Endothelial cell of umbilical vein (primary cell): ENCODE measurements at regions not wholly inside any gene's neighbourhood (a gene's known extent, or its start where the extent isn't known, plus 50 kb on each side); places are given as distances from the start of the nearest gene placed in this dataset.

ENCODE experiments used
- CTCF ChIP-seq, 2 donors: IDR thresholded peaks; 1 replicate in 1 of 2; 2 replicates in 1 of 2; pipeline ENCODE4 v1.5.1; 2011; ENCODE audit warnings: low read length in 2 of 2, mild to moderate bottlenecking in 2 of 2, moderate library complexity in 2 of 2, control low read depth in 1 of 2, inconsistent platforms in 1 of 2, low read depth in 1 of 2; ENCODE audit not compliant: insufficient read depth in 1 of 2; ENCODE audit errors: extremely low read depth in 1 of 2
- EZH2 ChIP-seq: IDR thresholded peaks from 2 replicates; pipeline ENCODE4 v1.6.1; 2012; ENCODE audit warnings: borderline replicate concordance, low read depth, mild to moderate bottlenecking, moderate library complexity, low read length, inconsistent platforms; ENCODE audit not compliant: severe bottlenecking
- GATA2 ChIP-seq: IDR thresholded peaks from 2 replicates; pipeline ENCODE4 v1.7.0; 2011; ENCODE audit warnings: low read depth, mild to moderate bottlenecking, moderate library complexity, mixed read lengths, low read length; ENCODE audit not compliant: insufficient read length, insufficient read depth
- JUN ChIP-seq: IDR thresholded peaks from 2 replicates; pipeline ENCODE4 v1.6.1; 2011; ENCODE audit warnings: borderline replicate concordance, low read depth; ENCODE audit not compliant: insufficient read length, insufficient read depth
- MAX ChIP-seq: IDR thresholded peaks from 2 replicates; pipeline ENCODE4 v1.6.1; 2011; ENCODE audit not compliant: insufficient read depth, insufficient read length
- MYC ChIP-seq: IDR thresholded peaks from one replicate; pipeline ENCODE4 v1.6.1; 2011; ENCODE audit warnings: mild to moderate bottlenecking, low read depth, low read length
- POLR2A ChIP-seq: IDR thresholded peaks from 2 replicates; pipeline ENCODE4 v1.6.1; 2012; ENCODE audit warnings: low read depth, mild to moderate bottlenecking, control low read depth, low read length
- POLR2AphosphoS5 ChIP-seq: IDR thresholded peaks from 2 replicates; pipeline ENCODE4 v1.6.1; 2012; ENCODE audit warnings: low read depth, mild to moderate bottlenecking, control low read depth, low read length, moderate library complexity; ENCODE audit not compliant: insufficient read depth

- TF ChIP-seq CTCF (IDR thresholded peaks at IDR 0.05; ENCODE audit: extremely low read depth in 1 of 2, insufficient read depth in 1 of 2, low read depth in 1 of 2, low read length in 2 of 2) (no peak), POLR2A (no peak), POLR2AphosphoS5 (no peak), JUN (no peak), MYC (no peak), GATA2 (no peak), EZH2 (no peak), MAX (no peak)
Measured at GRCh38 chr10:130774871-130775270, 536.6 kb downstream of the TCERG1L start.
